WTC11 (cell line): ENCODE measurements at regions not wholly inside any gene's neighbourhood (a gene's known extent, or its start where the extent isn't known, plus 50 kb on each side); places are given as distances from the start of the nearest gene placed in this dataset.
A peak's percentile ranks its signal among the peaks of the same experiment; 100 is the strongest.

Experiments
- ATAC-seq: fragments of 200-7000 bp; cut with Tn5 transposase; 2 replicates; pipeline ENCODE4 v1.10.0; 2021; ENCODE audit warnings: mild to moderate bottlenecking, moderate library complexity
- CTCF ChIA-PET: fragments of 300-600 bp; sonication (Branson Sonifier 250); formaldehyde crosslinking; loops from one replicate; lab custom pipeline; 2021; ENCODE audit warnings: antibody characterized with exemption; lab: Charles Lee
- POLR2A ChIA-PET: fragments of 350-600 bp; sonication (Branson Sonifier 250); formaldehyde crosslinking; loops from one replicate; lab custom pipeline; 2021; ENCODE audit warnings: antibody characterized with exemption; lab: Charles Lee
- DNase-seq: peaks from one replicate; pipeline ENCODE4 v3.0.0; 2021; ENCODE audit warnings: low spot score
- H3K27ac Mint-ChIP-seq: 2 replicates; pipeline ENCODE4 v1.8.0; 2021; ENCODE audit warnings: mixed read lengths
- H3K27me3 Mint-ChIP-seq: 2 replicates; pipeline ENCODE4 v1.8.0; 2021; ENCODE audit warnings: low read depth, mild to moderate bottlenecking, moderate library complexity, mixed read lengths
- H3K36me3 Mint-ChIP-seq: 2 replicates; pipeline ENCODE4 v1.8.0; 2021; ENCODE audit warnings: mixed read lengths
- H3K4me1 Mint-ChIP-seq: 2 replicates; pipeline ENCODE4 v1.8.0; 2022; ENCODE audit warnings: mixed read lengths
- H3K4me3 Mint-ChIP-seq: 2 replicates; pipeline ENCODE4 v1.8.0; 2021; ENCODE audit warnings: mild to moderate bottlenecking, moderate library complexity, mixed read lengths
- H3K9me3 Mint-ChIP-seq: 2 replicates; pipeline ENCODE4 v1.8.0; 2021; ENCODE audit warnings: mixed read lengths
- CBFB ChIP-seq: sonication (generic); formaldehyde crosslinking; IDR thresholded peaks from 2 replicates; pipeline ENCODE4 v1.8.1; 2022; ENCODE audit warnings: mild to moderate bottlenecking, low read depth, missing genetic modification reagents
- CREB1 ChIP-seq: sonication (generic); formaldehyde crosslinking; IDR thresholded peaks from 2 replicates; pipeline ENCODE4 v1.8.0; 2023; ENCODE audit warnings: mild to moderate bottlenecking, missing genetic modification reagents
- ELF4 ChIP-seq: sonication (generic); formaldehyde crosslinking; IDR thresholded peaks from 2 replicates; pipeline ENCODE4 v1.8.1; 2022; ENCODE audit warnings: low read depth, mild to moderate bottlenecking, moderate library complexity, missing genetic modification reagents
- FOXK1 ChIP-seq: sonication (generic); formaldehyde crosslinking; IDR thresholded peaks from 2 replicates; pipeline ENCODE4 v1.8.0; 2022; ENCODE audit warnings: mild to moderate bottlenecking, moderate library complexity, missing genetic modification reagents
- JAZF1 ChIP-seq: fragments of 250-450 bp; sonication (Bioruptor Pico); IDR thresholded peaks from 2 replicates; pipeline ENCODE4 v1.9.0; 2021; ENCODE audit warnings: moderate library complexity, mild to moderate bottlenecking, inconsistent platforms
- KAT7 ChIP-seq: sonication (generic); formaldehyde crosslinking; IDR thresholded peaks from 2 replicates; pipeline ENCODE4 v1.8.1; 2023; ENCODE audit warnings: missing genetic modification reagents, mild to moderate bottlenecking, borderline replicate concordance
- NFE2L1 ChIP-seq: sonication (generic); formaldehyde crosslinking; IDR thresholded peaks from 2 replicates; pipeline ENCODE4 v1.8.1; 2023; ENCODE audit warnings: missing genetic modification reagents
- NFYB ChIP-seq: sonication (generic); formaldehyde crosslinking; conservative IDR thresholded peaks from 2 replicates; pipeline ENCODE4 v1.8.0; 2022; ENCODE audit warnings: low read depth, missing genetic modification reagents
- SMAD4 ChIP-seq: sonication (generic); formaldehyde crosslinking; IDR thresholded peaks from 2 replicates; pipeline ENCODE4 v1.8.0; 2022; ENCODE audit warnings: mild to moderate bottlenecking, missing genetic modification reagents
- TEAD1 ChIP-seq: sonication (generic); formaldehyde crosslinking; IDR thresholded peaks from 2 replicates; pipeline ENCODE4 v1.8.0; 2022; ENCODE audit warnings: mild to moderate bottlenecking, missing genetic modification reagents
- TEAD4 ChIP-seq: sonication (generic); formaldehyde crosslinking; IDR thresholded peaks from 2 replicates; pipeline ENCODE4 v1.8.0; 2022; ENCODE audit warnings: mild to moderate bottlenecking, missing genetic modification reagents
- ZNF138 ChIP-seq: sonication (generic); formaldehyde crosslinking; conservative IDR thresholded peaks from 2 replicates; pipeline ENCODE4 v1.8.1; 2022; ENCODE audit warnings: mild to moderate bottlenecking, moderate library complexity, missing genetic modification reagents
- ZNF232 ChIP-seq: sonication (generic); formaldehyde crosslinking; IDR thresholded peaks from 2 replicates; pipeline ENCODE4 v1.8.0; 2022; ENCODE audit warnings: mild to moderate bottlenecking, missing genetic modification reagents
- ZNF671 ChIP-seq: fragments of 250-450 bp; sonication (Bioruptor Pico); IDR thresholded peaks from 2 replicates; pipeline ENCODE4 v1.8.0; 2021; ENCODE audit warnings: mild to moderate bottlenecking
- TF ChIP-seq, protein P1 (sequence below): fragments of 250-450 bp; sonication (Bioruptor Pico); IDR thresholded peaks from 2 replicates; pipeline ENCODE4 v1.9.0; 2021; ENCODE audit warnings: moderate library complexity, mild to moderate bottlenecking, inconsistent platforms, borderline replicate concordance
- TF ChIP-seq, protein P2 (sequence below): sonication (generic); formaldehyde crosslinking; IDR thresholded peaks from 2 replicates; pipeline ENCODE4 v1.8.1; 2023; ENCODE audit warnings: mild to moderate bottlenecking, missing genetic modification reagents, borderline replicate concordance
- TF ChIP-seq, protein P3 (sequence below): sonication (generic); formaldehyde crosslinking; IDR thresholded peaks from 2 replicates; pipeline ENCODE4 v1.8.1; 2023; ENCODE audit warnings: mild to moderate bottlenecking, missing genetic modification reagents, moderate library complexity
- TF ChIP-seq, protein P4 (sequence below): sonication (generic); formaldehyde crosslinking; IDR thresholded peaks from 2 replicates; pipeline ENCODE4 v1.8.0; 2023; ENCODE audit warnings: missing genetic modification reagents
- TF ChIP-seq, protein P5 (sequence below): sonication (generic); formaldehyde crosslinking; IDR thresholded peaks from 2 replicates; pipeline ENCODE4 v1.8.1; 2022; ENCODE audit warnings: low read depth, missing genetic modification reagents, borderline replicate concordance
- TF ChIP-seq, protein P6 (sequence below): sonication (generic); formaldehyde crosslinking; IDR thresholded peaks from 2 replicates; pipeline ENCODE4 v1.8.0; 2022; ENCODE audit warnings: mild to moderate bottlenecking, missing genetic modification reagents
- TF ChIP-seq, protein P7 (sequence below): sonication (generic); formaldehyde crosslinking; IDR thresholded peaks from 2 replicates; pipeline ENCODE4 v1.8.0; 2023; ENCODE audit warnings: missing genetic modification reagents, mild to moderate bottlenecking, borderline replicate concordance

DNA sequence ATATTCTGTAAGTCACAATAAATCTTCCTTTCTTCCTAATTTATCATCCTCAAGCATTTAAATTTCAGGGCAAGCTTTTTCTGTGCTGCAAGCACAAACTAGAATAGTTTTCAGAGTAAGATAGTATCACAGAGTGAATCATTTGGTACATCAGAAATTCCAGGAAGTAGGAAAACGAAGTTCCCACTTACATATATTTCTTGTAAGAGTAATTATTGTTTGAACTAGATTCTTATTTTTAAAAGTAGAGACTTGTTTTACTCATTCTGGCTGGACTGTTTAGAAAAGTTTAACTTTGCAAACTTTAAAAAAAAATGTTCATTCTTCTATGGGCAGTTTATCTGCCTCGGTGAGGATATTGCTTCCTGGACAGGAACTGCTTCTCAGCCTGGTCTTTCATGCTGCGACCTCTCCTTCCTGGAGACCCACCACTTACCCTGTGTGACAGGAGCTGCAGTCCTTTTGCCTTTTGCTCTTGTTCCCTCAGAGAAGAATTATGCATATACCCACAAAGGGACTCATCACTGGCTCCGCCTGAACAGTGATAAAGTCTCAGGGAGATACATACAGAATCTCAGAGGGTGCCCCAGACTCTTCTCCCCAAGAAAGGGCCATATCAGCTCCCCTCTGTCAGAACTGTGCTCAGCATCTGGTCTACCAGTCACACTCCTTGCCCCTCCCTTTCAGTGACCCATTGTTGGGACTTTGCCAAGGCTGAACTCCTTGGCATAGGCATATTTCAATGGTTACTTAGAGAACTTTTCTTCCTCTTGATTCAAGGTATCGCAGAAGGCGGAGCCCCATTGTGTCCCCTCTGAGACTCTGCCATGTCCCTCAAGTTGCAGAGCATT lies 102.7 kb upstream of the CD55 start (continued):
- TF ChIP-seq ELF4 = no peak
- TF ChIP-seq SMAD4 = no peak
- TF ChIP-seq, protein P1, sequence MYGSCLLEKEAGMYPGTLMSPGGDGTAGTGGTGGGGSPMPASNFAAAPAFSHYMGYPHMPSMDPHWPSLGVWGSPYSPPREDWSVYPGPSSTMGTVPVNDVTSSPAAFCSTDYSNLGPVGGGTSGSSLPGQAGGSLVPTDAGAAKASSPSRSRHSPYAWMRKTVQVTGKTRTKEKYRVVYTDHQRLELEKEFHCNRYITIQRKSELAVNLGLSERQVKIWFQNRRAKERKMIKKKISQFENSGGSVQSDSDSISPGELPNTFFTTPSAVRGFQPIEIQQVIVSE (CRISPR knock-in tag) = no peak
- TF ChIP-seq, protein P2, sequence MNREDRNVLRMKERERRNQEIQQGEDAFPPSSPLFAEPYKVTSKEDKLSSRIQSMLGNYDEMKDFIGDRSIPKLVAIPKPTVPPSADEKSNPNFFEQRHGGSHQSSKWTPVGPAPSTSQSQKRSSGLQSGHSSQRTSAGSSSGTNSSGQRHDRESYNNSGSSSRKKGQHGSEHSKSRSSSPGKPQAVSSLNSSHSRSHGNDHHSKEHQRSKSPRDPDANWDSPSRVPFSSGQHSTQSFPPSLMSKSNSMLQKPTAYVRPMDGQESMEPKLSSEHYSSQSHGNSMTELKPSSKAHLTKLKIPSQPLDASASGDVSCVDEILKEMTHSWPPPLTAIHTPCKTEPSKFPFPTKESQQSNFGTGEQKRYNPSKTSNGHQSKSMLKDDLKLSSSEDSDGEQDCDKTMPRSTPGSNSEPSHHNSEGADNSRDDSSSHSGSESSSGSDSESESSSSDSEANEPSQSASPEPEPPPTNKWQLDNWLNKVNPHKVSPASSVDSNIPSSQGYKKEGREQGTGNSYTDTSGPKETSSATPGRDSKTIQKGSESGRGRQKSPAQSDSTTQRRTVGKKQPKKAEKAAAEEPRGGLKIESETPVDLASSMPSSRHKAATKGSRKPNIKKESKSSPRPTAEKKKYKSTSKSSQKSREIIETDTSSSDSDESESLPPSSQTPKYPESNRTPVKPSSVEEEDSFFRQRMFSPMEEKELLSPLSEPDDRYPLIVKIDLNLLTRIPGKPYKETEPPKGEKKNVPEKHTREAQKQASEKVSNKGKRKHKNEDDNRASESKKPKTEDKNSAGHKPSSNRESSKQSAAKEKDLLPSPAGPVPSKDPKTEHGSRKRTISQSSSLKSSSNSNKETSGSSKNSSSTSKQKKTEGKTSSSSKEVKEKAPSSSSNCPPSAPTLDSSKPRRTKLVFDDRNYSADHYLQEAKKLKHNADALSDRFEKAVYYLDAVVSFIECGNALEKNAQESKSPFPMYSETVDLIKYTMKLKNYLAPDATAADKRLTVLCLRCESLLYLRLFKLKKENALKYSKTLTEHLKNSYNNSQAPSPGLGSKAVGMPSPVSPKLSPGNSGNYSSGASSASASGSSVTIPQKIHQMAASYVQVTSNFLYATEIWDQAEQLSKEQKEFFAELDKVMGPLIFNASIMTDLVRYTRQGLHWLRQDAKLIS (CRISPR knock-in tag) = no peak
- no peak for TF ChIP-seq ZNF671 (CRISPR knock-in tag)
- TF ChIP-seq CBFB (CRISPR knock-in tag) = no peak
- TF ChIP-seq NFE2L1 (CRISPR knock-in tag) = no peak
- TF ChIP-seq, protein P3, sequence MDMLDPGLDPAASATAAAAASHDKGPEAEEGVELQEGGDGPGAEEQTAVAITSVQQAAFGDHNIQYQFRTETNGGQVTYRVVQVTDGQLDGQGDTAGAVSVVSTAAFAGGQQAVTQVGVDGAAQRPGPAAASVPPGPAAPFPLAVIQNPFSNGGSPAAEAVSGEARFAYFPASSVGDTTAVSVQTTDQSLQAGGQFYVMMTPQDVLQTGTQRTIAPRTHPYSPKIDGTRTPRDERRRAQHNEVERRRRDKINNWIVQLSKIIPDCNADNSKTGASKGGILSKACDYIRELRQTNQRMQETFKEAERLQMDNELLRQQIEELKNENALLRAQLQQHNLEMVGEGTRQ (CRISPR knock-in tag) = no peak
- TF ChIP-seq NFYB = no peak

DNA sequence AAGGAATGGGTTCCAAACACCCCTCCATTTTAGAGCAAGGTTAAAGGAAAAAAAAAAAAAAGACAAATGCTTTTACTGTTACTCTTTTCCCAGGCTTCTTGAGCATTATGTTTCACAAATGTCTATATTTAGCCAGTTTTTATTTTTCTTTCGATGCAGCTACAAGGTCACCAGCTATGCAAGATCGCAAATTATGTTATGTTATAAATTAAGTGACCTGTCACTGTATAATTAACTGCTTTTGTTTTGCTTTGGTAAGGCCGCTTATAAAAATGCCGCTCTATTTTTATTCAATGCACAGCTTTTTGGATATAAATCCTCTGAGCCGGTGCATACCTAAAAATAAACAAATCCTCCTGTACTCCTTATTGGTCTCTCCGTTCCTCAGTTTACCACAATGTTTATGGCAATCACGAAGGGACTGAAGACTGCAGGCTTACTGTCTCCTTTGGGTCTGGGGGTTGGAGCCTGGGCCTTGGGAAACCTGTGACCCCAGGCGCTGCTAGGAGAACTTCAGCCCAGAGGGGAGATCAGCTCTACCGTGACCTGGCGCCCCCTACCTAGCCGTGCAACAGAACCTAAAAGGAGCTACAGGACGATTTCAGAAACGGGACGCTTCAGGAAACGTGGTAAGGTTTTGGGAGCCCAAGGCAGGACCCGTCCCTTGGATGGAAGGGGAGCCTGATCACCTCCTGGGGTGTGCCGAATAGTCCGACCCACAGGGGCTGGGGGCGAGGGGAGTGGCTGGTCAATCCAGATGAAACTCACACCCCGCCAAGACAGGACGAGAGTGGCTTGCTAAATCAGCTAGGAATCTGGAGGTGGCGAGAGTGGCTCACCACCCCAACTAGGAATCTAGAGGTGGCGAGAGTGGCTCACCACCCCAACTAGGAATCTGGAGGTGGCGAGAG lies 101.2 kb upstream of the CD55 start:
- Mint-ChIP-seq H3K9me3 (peaks cover 4% of the 10 kb centered on the region), H3K27me3 (no peaks in the 10 kb centered on the region), H3K4me3 (no peak overlapping the region), H3K27ac (no peak overlapping the region), H3K4me1 (peaks cover 23% of the 10 kb centered on the region), H3K36me3 (no peaks in the 10 kb centered on the region)
- ATAC-seq (peak; percentile 89), DNase-seq (peak; percentile 64)
- ChIA-PET POLR2A (no interaction called here), CTCF (interaction anchor here (0.5 to 2.4 kb wide), 15 partner anchors 9 to 608 kb away, joined by 3 to 19 read pairs (median 4); partner anchors contain the start of genes CD55 and EIF2D)
- no peak for TF ChIP-seq KAT7 (CRISPR knock-in tag)
- TF ChIP-seq, protein P4, sequence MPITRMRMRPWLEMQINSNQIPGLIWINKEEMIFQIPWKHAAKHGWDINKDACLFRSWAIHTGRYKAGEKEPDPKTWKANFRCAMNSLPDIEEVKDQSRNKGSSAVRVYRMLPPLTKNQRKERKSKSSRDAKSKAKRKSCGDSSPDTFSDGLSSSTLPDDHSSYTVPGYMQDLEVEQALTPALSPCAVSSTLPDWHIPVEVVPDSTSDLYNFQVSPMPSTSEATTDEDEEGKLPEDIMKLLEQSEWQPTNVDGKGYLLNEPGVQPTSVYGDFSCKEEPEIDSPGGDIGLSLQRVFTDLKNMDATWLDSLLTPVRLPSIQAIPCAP (CRISPR knock-in tag) = no peak
- TF ChIP-seq, protein P5, sequence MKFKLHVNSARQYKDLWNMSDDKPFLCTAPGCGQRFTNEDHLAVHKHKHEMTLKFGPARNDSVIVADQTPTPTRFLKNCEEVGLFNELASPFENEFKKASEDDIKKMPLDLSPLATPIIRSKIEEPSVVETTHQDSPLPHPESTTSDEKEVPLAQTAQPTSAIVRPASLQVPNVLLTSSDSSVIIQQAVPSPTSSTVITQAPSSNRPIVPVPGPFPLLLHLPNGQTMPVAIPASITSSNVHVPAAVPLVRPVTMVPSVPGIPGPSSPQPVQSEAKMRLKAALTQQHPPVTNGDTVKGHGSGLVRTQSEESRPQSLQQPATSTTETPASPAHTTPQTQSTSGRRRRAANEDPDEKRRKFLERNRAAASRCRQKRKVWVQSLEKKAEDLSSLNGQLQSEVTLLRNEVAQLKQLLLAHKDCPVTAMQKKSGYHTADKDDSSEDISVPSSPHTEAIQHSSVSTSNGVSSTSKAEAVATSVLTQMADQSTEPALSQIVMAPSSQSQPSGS (CRISPR knock-in tag) = no peak
- no peak for TF ChIP-seq ZNF138 (CRISPR knock-in tag)
- no peak for TF ChIP-seq ZNF232
- TF ChIP-seq, protein P6, sequence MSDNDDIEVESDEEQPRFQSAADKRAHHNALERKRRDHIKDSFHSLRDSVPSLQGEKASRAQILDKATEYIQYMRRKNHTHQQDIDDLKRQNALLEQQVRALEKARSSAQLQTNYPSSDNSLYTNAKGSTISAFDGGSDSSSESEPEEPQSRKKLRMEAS (CRISPR knock-in tag) = no peak
- TF ChIP-seq CREB1 (CRISPR knock-in tag) = no peak
- TF ChIP-seq TEAD1 = no peak
- no peak for TF ChIP-seq JAZF1
- TF ChIP-seq, protein P7, sequence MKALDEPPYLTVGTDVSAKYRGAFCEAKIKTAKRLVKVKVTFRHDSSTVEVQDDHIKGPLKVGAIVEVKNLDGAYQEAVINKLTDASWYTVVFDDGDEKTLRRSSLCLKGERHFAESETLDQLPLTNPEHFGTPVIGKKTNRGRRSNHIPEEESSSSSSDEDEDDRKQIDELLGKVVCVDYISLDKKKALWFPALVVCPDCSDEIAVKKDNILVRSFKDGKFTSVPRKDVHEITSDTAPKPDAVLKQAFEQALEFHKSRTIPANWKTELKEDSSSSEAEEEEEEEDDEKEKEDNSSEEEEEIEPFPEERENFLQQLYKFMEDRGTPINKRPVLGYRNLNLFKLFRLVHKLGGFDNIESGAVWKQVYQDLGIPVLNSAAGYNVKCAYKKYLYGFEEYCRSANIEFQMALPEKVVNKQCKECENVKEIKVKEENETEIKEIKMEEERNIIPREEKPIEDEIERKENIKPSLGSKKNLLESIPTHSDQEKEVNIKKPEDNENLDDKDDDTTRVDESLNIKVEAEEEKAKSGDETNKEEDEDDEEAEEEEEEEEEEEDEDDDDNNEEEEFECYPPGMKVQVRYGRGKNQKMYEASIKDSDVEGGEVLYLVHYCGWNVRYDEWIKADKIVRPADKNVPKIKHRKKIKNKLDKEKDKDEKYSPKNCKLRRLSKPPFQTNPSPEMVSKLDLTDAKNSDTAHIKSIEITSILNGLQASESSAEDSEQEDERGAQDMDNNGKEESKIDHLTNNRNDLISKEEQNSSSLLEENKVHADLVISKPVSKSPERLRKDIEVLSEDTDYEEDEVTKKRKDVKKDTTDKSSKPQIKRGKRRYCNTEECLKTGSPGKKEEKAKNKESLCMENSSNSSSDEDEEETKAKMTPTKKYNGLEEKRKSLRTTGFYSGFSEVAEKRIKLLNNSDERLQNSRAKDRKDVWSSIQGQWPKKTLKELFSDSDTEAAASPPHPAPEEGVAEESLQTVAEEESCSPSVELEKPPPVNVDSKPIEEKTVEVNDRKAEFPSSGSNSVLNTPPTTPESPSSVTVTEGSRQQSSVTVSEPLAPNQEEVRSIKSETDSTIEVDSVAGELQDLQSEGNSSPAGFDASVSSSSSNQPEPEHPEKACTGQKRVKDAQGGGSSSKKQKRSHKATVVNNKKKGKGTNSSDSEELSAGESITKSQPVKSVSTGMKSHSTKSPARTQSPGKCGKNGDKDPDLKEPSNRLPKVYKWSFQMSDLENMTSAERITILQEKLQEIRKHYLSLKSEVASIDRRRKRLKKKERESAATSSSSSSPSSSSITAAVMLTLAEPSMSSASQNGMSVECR (CRISPR knock-in tag) = no peak
- no peak for TF ChIP-seq TEAD4
- no peak for TF ChIP-seq FOXK1 (CRISPR knock-in tag)
